ENCODE measurements at regions not wholly inside any gene's neighbourhood (a gene's known extent, or its start where the extent isn't known, plus 50 kb on each side); places are given as distances from the start of the nearest gene placed in this dataset.

- no peaks in the 10 kb centered on the region for H3K36me3 ChIP-seq (ENCODE audit: control insufficient read depth, insufficient read depth, low read length)
- no peak overlapping the region for H3K4me3 ChIP-seq (ENCODE audit: extremely low read depth, insufficient read depth, low read length, poor library complexity, severe bottlenecking)
- no peaks in the 10 kb centered on the region for H3K4me1 ChIP-seq (ENCODE audit: control insufficient read depth, insufficient read depth, low read length, poor library complexity, severe bottlenecking)
- H3K9me3 ChIP-seq (ENCODE audit: control insufficient read depth, low read length): no peaks in the 10 kb centered on the region
- H3K27ac ChIP-seq (ENCODE audit: low read depth, low read length, severe bottlenecking): no peak overlapping the region
Observed at GRCh38 chr10:107561136-107561650, 396.7 kb upstream of the SORCS1 start.

GRCh38 chr10:107557916-107558315 lies 393.4 kb upstream of the SORCS1 start:
- 79 to 81% methylated on average over 2 to 4 of the region's 4 CpGs for WGBS, 2 experiments (ENCODE audit: insufficient coverage in 2 of 2)
- Histone ChIP-seq H3K4me1 (ENCODE audit: control insufficient read depth, insufficient read depth, low read length, poor library complexity, severe bottlenecking) (no peaks in the 10 kb centered on the region), H3K36me3 (ENCODE audit: control insufficient read depth, insufficient read depth, low read length) (no peaks in the 10 kb centered on the region), H3K9me3 (ENCODE audit: control insufficient read depth, low read length) (no peaks in the 10 kb centered on the region), H3K4me3 (ENCODE audit: extremely low read depth, insufficient read depth, low read length, poor library complexity, severe bottlenecking) (no peak overlapping the region), H3K27ac (ENCODE audit: low read depth, low read length, severe bottlenecking) (no peak overlapping the region)

GRCh38 chr10:107554333-107554732 lies 389.8 kb upstream of the SORCS1 start:
- Histone ChIP-seq H3K36me3 (ENCODE audit: control insufficient read depth, insufficient read depth, low read length) (no peaks in the 10 kb centered on the region), H3K4me3 (ENCODE audit: extremely low read depth, insufficient read depth, low read length, poor library complexity, severe bottlenecking) (no peak overlapping the region), H3K9me3 (ENCODE audit: control insufficient read depth, low read length) (no peaks in the 10 kb centered on the region), H3K4me1 (ENCODE audit: control insufficient read depth, insufficient read depth, low read length, poor library complexity, severe bottlenecking) (no peaks in the 10 kb centered on the region), H3K27ac (ENCODE audit: low read depth, low read length, severe bottlenecking) (no peak overlapping the region)
- no CpG with 5 or more reads among the region's 1 CpG for WGBS, 2 experiments (ENCODE audit: insufficient coverage in 2 of 2)

GRCh38 chr10:107553470-107553869 lies 389.0 kb upstream of the SORCS1 start:
- Histone ChIP-seq H3K27ac (ENCODE audit: low read depth, low read length, severe bottlenecking) (no peak overlapping the region), H3K9me3 (ENCODE audit: control insufficient read depth, low read length) (no peaks in the 10 kb centered on the region), H3K4me3 (ENCODE audit: extremely low read depth, insufficient read depth, low read length, poor library complexity, severe bottlenecking) (no peak overlapping the region), H3K36me3 (ENCODE audit: control insufficient read depth, insufficient read depth, low read length) (no peaks in the 10 kb centered on the region), H3K4me1 (ENCODE audit: control insufficient read depth, insufficient read depth, low read length, poor library complexity, severe bottlenecking) (no peaks in the 10 kb centered on the region)
- WGBS, 2 experiments (ENCODE audit: insufficient coverage in 2 of 2): no CpG with 5 or more reads among the region's 1 CpG

- Histone ChIP-seq H3K36me3 (ENCODE audit: control insufficient read depth, insufficient read depth, low read length) (no peaks in the 10 kb centered on the region), H3K4me1 (ENCODE audit: control insufficient read depth, insufficient read depth, low read length, poor library complexity, severe bottlenecking) (no peaks in the 10 kb centered on the region), H3K4me3 (ENCODE audit: extremely low read depth, insufficient read depth, low read length, poor library complexity, severe bottlenecking) (no peak overlapping the region), H3K9me3 (ENCODE audit: control insufficient read depth, low read length) (no peaks in the 10 kb centered on the region), H3K27ac (ENCODE audit: low read depth, low read length, severe bottlenecking) (no peak overlapping the region)
- 100% methylated on average over 1 of the region's 2 CpGs for WGBS, 2 experiments (ENCODE audit: insufficient coverage in 2 of 2)
Observed at GRCh38 chr10:107552963-107553362, 388.5 kb upstream of the SORCS1 start.

GRCh38 chr10:107548301-107548700 lies 383.8 kb upstream of the SORCS1 start:
- 8% methylated on average over 2 of the region's 4 CpGs; no CpG with 5 or more reads in 1 of the 2 experiments for WGBS, 2 experiments (ENCODE audit: insufficient coverage in 2 of 2)
- H3K4me3 ChIP-seq (ENCODE audit: extremely low read depth, insufficient read depth, low read length, poor library complexity, severe bottlenecking): no peak overlapping the region
- H3K36me3 ChIP-seq (ENCODE audit: control insufficient read depth, insufficient read depth, low read length): no peaks in the 10 kb centered on the region
- no peak overlapping the region for H3K27ac ChIP-seq (ENCODE audit: low read depth, low read length, severe bottlenecking)
- H3K4me1 ChIP-seq (ENCODE audit: control insufficient read depth, insufficient read depth, low read length, poor library complexity, severe bottlenecking): peaks cover 18% of the 10 kb centered on the region
- H3K9me3 ChIP-seq (ENCODE audit: control insufficient read depth, low read length): no peaks in the 10 kb centered on the region

GRCh38 chr10:107546986-107547385 lies 382.5 kb upstream of the SORCS1 start:
- Histone ChIP-seq H3K4me3 (ENCODE audit: extremely low read depth, insufficient read depth, low read length, poor library complexity, severe bottlenecking) (no peak overlapping the region), H3K36me3 (ENCODE audit: control insufficient read depth, insufficient read depth, low read length) (no peaks in the 10 kb centered on the region), H3K9me3 (ENCODE audit: control insufficient read depth, low read length) (no peaks in the 10 kb centered on the region), H3K27ac (ENCODE audit: low read depth, low read length, severe bottlenecking) (no peak overlapping the region), H3K4me1 (ENCODE audit: control insufficient read depth, insufficient read depth, low read length, poor library complexity, severe bottlenecking) (peaks cover 18% of the 10 kb centered on the region)
- 60% methylated on average over 1 of the region's 5 CpGs for WGBS, 2 experiments (ENCODE audit: insufficient coverage in 2 of 2)

- WGBS, 2 experiments (ENCODE audit: insufficient coverage in 2 of 2): 40% methylated on average over 1 of the region's 1 CpG; no CpG with 5 or more reads in 1 of the 2 experiments
- Histone ChIP-seq H3K36me3 (ENCODE audit: control insufficient read depth, insufficient read depth, low read length) (no peaks in the 10 kb centered on the region), H3K27ac (ENCODE audit: low read depth, low read length, severe bottlenecking) (no peak overlapping the region), H3K4me3 (ENCODE audit: extremely low read depth, insufficient read depth, low read length, poor library complexity, severe bottlenecking) (no peak overlapping the region), H3K4me1 (ENCODE audit: control insufficient read depth, insufficient read depth, low read length, poor library complexity, severe bottlenecking) (peaks cover 18% of the 10 kb centered on the region), H3K9me3 (ENCODE audit: control insufficient read depth, low read length) (no peaks in the 10 kb centered on the region)
Observed at GRCh38 chr10:107546284-107546683, 381.8 kb upstream of the SORCS1 start.

- Histone ChIP-seq H3K9me3 (ENCODE audit: control insufficient read depth, low read length) (no peaks in the 10 kb centered on the region), H3K4me1 (ENCODE audit: control insufficient read depth, insufficient read depth, low read length, poor library complexity, severe bottlenecking) (peaks cover 18% of the 10 kb centered on the region), H3K27ac (ENCODE audit: low read depth, low read length, severe bottlenecking) (no peak overlapping the region), H3K4me3 (ENCODE audit: extremely low read depth, insufficient read depth, low read length, poor library complexity, severe bottlenecking) (no peak overlapping the region), H3K36me3 (ENCODE audit: control insufficient read depth, insufficient read depth, low read length) (no peaks in the 10 kb centered on the region)
- 92 to 96% methylated on average over 15 to 18 of the region's 18 CpGs for WGBS, 2 experiments (ENCODE audit: insufficient coverage in 2 of 2)
Observed at GRCh38 chr10:107545717-107546116, 381.2 kb upstream of the SORCS1 start.

GRCh38 chr10:107544706-107545520 lies 380.4 kb upstream of the SORCS1 start:
- H3K4me3 ChIP-seq (ENCODE audit: extremely low read depth, insufficient read depth, low read length, poor library complexity, severe bottlenecking): no peak overlapping the region
- H3K4me1 ChIP-seq (ENCODE audit: control insufficient read depth, insufficient read depth, low read length, poor library complexity, severe bottlenecking): peaks cover 18% of the 10 kb centered on the region
- H3K9me3 ChIP-seq (ENCODE audit: control insufficient read depth, low read length): no peaks in the 10 kb centered on the region
- WGBS, 2 experiments (ENCODE audit: insufficient coverage in 2 of 2): 89 to 91% methylated on average over 12 to 13 of the region's 14 CpGs
- H3K36me3 ChIP-seq (ENCODE audit: control insufficient read depth, insufficient read depth, low read length): no peaks in the 10 kb centered on the region
- no peak overlapping the region for H3K27ac ChIP-seq (ENCODE audit: low read depth, low read length, severe bottlenecking)

GRCh38 chr10:107542607-107543006 lies 378.1 kb upstream of the SORCS1 start:
- 59 to 79% methylated on average over 2 to 4 of the region's 5 CpGs for WGBS, 2 experiments (ENCODE audit: insufficient coverage in 2 of 2)
- Histone ChIP-seq H3K4me3 (ENCODE audit: extremely low read depth, insufficient read depth, low read length, poor library complexity, severe bottlenecking) (no peak overlapping the region), H3K27ac (ENCODE audit: low read depth, low read length, severe bottlenecking) (no peak overlapping the region), H3K36me3 (ENCODE audit: control insufficient read depth, insufficient read depth, low read length) (no peaks in the 10 kb centered on the region), H3K4me1 (ENCODE audit: control insufficient read depth, insufficient read depth, low read length, poor library complexity, severe bottlenecking) (peaks cover 18% of the 10 kb centered on the region), H3K9me3 (ENCODE audit: control insufficient read depth, low read length) (no peaks in the 10 kb centered on the region)

All from mesodermal cell (in vitro differentiated cells).